Osteoblast (primary cell): ENCODE measurements at regions not wholly inside any gene's neighbourhood (a gene's known extent, or its start where the extent isn't known, plus 50 kb on each side); places are given as distances from the start of the nearest gene placed in this dataset.

ENCODE experiments used
- DNase-seq: peaks from one replicate; pipeline ENCODE4 v3.0.0; 2011; ENCODE audit warnings: low spot score, mixed read lengths; ENCODE audit not compliant: insufficient read length; ENCODE audit errors: missing footprints
- H2AFZ ChIP-seq: 2 replicates; pipeline ENCODE4 v1.6.0; 2011; ENCODE audit warnings: mild to moderate bottlenecking, low read length
- H3K27ac ChIP-seq: 2 replicates; pipeline ENCODE4 v1.5.1; 2011; ENCODE audit warnings: mild to moderate bottlenecking, low read depth, low read length, moderate library complexity
- H3K27me3 ChIP-seq: 2 replicates; pipeline ENCODE4 v1.6.0; 2012; ENCODE audit warnings: mild to moderate bottlenecking, control low read depth, inconsistent platforms, low read length, moderate library complexity; ENCODE audit not compliant: insufficient read depth
- H3K36me3 ChIP-seq: 2 replicates; pipeline ENCODE4 v1.5.1; 2011; ENCODE audit warnings: mild to moderate bottlenecking, low read length, control low read depth, moderate library complexity; ENCODE audit not compliant: insufficient read depth
- H3K4me1 ChIP-seq: 2 replicates; pipeline ENCODE4 v1.5.1; 2011; ENCODE audit warnings: mild to moderate bottlenecking, low read length, control low read depth, moderate library complexity; ENCODE audit not compliant: insufficient read depth
- H3K4me2 ChIP-seq: 2 replicates; pipeline ENCODE4 v1.6.0; 2011; ENCODE audit warnings: mild to moderate bottlenecking, low read length; ENCODE audit not compliant: insufficient read depth
- H3K4me3 ChIP-seq: fragments of 200-600 bp; sonication (generic); 3 replicates; pipeline ENCODE4 v1.5.1; 2012; ENCODE audit warnings: mild to moderate bottlenecking, low read length, inconsistent platforms; ENCODE audit not compliant: insufficient read depth
- H3K79me2 ChIP-seq: 2 replicates; pipeline ENCODE4 v1.6.0; 2012; ENCODE audit warnings: mild to moderate bottlenecking, low read length, control low read depth, inconsistent platforms; ENCODE audit not compliant: insufficient read depth
- H3K9me3 ChIP-seq: 2 replicates; pipeline ENCODE4 v1.5.1; 2011; ENCODE audit warnings: low read depth, low read length, control low read depth
- H4K20me1 ChIP-seq: 2 replicates; pipeline ENCODE4 v1.6.0; 2012; ENCODE audit warnings: mild to moderate bottlenecking, low read length, control low read depth; ENCODE audit not compliant: insufficient read depth
- TF ChIP-seq, protein P1 (sequence below): IDR thresholded peaks from 2 replicates; pipeline ENCODE4 v1.5.1; 2011; ENCODE audit warnings: mild to moderate bottlenecking, low read depth, low read length, moderate library complexity; ENCODE audit errors: extremely low read depth

DNA sequence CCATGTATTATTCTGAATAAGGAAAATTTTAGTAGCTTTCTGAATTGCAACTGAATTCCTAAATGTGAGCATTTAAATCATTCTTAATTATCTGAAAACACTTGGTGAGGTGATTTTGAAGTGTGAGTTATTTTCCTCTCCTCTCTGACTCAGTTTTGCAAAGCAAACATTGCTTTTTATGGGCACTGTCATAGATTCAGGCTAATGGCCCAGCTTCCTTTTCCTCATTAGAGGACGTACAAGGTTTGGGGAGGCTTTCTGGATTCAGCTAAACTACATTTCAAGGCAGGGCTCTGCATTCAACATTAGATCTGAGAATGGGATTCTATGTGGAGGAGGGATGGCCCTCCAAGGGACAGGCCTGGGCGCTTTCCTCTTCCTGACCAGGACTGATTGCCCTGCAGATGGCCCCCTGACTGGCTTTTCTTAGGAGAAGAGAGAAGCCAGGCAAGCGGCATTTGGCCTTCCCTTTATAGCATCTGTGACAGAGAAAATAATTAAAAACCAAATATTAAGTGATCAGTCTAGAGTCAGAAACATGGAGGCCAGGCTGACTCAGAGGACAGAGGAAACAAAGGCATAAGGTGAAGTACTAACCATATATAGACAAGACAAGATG, 53.0 kb upstream of the STXBP5L start:
- TF ChIP-seq, protein P1, sequence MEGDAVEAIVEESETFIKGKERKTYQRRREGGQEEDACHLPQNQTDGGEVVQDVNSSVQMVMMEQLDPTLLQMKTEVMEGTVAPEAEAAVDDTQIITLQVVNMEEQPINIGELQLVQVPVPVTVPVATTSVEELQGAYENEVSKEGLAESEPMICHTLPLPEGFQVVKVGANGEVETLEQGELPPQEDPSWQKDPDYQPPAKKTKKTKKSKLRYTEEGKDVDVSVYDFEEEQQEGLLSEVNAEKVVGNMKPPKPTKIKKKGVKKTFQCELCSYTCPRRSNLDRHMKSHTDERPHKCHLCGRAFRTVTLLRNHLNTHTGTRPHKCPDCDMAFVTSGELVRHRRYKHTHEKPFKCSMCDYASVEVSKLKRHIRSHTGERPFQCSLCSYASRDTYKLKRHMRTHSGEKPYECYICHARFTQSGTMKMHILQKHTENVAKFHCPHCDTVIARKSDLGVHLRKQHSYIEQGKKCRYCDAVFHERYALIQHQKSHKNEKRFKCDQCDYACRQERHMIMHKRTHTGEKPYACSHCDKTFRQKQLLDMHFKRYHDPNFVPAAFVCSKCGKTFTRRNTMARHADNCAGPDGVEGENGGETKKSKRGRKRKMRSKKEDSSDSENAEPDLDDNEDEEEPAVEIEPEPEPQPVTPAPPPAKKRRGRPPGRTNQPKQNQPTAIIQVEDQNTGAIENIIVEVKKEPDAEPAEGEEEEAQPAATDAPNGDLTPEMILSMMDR = no peak

GRCh38 chr3:120855665-120856437, 52.2 kb upstream of the STXBP5L start:
- no peak overlapping the region for H2AFZ ChIP-seq
- no peaks in the 10 kb centered on the region for H3K36me3 ChIP-seq
- peak; percentile 87 for DNase-seq
- no peaks in the 10 kb centered on the region for H3K27me3 ChIP-seq
- H3K4me2 ChIP-seq = no peak overlapping the region
- no peak overlapping the region for H3K27ac ChIP-seq
- H3K4me1 ChIP-seq = peaks cover 14% of the 10 kb centered on the region
- TF ChIP-seq, protein P1 = no peak
- H3K79me2 ChIP-seq = no peaks in the 10 kb centered on the region
- no peaks in the 10 kb centered on the region for H3K9me3 ChIP-seq
- no peaks in the 10 kb centered on the region for H4K20me1 ChIP-seq
- H3K4me3 ChIP-seq = no peak overlapping the region

More for the DNA sequence above, 53.0 kb upstream of the STXBP5L start:
- no peak overlapping the region for H3K27ac ChIP-seq
- H4K20me1 ChIP-seq = no peaks in the 10 kb centered on the region
- H3K4me2 ChIP-seq = no peak overlapping the region
- H3K36me3 ChIP-seq = no peaks in the 10 kb centered on the region
- no peaks in the 10 kb centered on the region for H3K79me2 ChIP-seq
- no peak overlapping the region for H2AFZ ChIP-seq
- H3K4me1 ChIP-seq = peaks cover 23% of the 10 kb centered on the region
- H3K4me3 ChIP-seq = no peak overlapping the region
- no peaks in the 10 kb centered on the region for H3K9me3 ChIP-seq
- no peak for DNase-seq
- no peaks in the 10 kb centered on the region for H3K27me3 ChIP-seq
